GM21576 (cell line): ENCODE measurements at regions not wholly inside any gene's neighbourhood (a gene's known extent, or its start where the extent isn't known, plus 50 kb on each side); places are given as distances from the start of the nearest gene placed in this dataset.

Source experiments
- ATAC-seq: cut with Tn5 transposase; IDR thresholded peaks from one replicate; pipeline ENCODE4 v1.9.1; 2021; ENCODE audit warnings: mild to moderate bottlenecking, moderate library complexity; ENCODE audit not compliant: unreplicated experiment

DNA sequence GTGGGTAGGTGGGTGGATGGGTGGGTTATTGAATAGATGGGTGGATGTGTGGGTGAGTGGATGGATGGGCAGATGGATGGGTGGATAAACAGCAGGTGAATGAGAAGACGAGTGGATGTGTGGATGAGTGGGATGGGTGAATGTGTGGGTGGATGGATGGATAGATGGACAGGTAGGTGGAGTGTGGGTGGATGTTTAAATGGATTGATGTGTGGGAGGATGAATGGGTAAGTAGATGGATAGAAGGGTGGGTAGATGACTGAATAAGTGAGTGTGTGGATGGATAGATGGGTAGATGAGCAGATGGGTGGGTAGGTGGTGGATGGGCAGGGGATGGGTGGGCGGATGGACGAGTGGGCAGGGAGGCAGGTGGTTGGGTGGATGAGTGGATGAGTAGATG lies 397.6 kb upstream of the IRX4 start:
- no peak for ATAC-seq

GRCh38 chr5:2278825-2279456 lies 396.2 kb upstream of the IRX4 start:
- ATAC-seq, result no peak

- no peak for ATAC-seq
Observed at GRCh38 chr5:2277886-2278285, 395.2 kb upstream of the IRX4 start.

- no peak for ATAC-seq
Observed at GRCh38 chr5:2276101-2276500, 393.4 kb upstream of the IRX4 start.

DNA sequence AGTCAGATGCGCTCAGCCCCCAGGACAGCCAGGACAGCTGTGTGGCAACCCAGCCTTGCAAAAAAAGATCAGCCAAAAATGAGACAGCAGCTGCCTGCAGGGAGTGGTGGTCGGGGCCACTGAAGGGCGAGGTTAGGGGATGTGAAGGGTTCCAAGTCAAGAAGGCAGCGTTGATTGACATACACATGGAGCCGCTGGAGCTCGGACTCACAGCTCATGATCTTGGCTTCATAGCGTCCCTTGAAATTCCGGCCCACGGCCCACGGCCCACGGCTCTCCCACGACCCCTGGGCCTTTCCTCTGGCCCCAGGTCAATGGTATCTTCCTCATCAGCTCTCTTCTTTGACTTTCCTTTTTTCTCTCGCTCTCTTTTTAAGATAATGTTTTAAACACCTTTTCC lies 390.0 kb upstream of the IRX4 start:
- ATAC-seq, result no peak

- no peak for ATAC-seq
Observed at GRCh38 chr5:2272039-2272438, 389.3 kb upstream of the IRX4 start.

- no peak for ATAC-seq
Observed at GRCh38 chr5:2271316-2271715, 388.6 kb upstream of the IRX4 start.

DNA sequence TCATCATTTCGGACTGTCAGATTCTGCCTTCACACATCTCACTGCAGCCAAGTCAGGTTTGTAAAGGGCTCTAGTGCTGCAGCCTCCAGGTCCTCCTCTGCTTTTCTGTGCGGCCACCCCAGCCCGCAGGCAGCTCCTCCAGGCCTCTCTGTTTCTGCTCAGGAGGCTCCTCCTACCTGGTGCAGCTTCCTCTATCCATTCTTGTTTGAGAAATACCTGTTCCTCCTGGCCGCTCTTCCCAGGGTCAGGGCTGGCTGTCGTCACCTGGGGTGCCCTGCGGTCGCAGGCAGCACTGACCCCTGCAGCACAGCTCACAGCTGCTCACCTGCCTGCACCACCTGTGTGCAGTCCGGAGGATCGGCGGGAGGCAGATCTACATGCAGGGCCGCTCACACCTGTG lies 387.7 kb upstream of the IRX4 start:
- no peak for ATAC-seq

GRCh38 chr5:2269656-2270055 lies 386.9 kb upstream of the IRX4 start:
- no peak for ATAC-seq

- ATAC-seq, result no peak
Observed at GRCh38 chr5:2267991-2268390, 385.3 kb upstream of the IRX4 start.

DNA sequence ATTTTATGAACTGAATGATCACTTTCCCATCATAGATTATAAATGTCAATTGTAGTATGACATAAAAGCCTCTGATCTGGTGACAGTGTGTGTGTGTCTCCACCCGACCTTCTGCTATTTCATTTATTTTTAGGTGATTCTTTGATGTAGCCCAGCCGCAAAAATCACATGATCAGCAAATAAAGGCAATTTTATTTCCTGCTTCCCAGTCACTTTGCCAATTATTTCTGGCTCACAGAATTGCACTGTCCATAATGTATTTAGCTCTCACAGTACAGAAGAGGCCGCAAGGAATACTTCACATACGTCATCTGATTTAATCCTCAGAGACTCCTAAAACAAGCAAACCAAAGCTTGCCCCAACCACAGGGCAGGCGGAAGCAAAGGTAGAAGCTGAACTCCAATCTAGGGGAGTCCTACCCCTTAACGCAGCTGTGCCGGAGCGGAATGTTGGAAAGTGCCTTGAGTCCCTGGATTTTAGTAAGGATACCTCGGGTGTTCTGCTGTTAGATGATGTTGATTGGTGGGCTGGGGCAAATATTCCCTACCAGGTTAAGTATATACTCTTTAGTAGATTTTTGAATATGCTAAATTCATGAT lies 384.0 kb upstream of the IRX4 start:
- no peak for ATAC-seq

DNA sequence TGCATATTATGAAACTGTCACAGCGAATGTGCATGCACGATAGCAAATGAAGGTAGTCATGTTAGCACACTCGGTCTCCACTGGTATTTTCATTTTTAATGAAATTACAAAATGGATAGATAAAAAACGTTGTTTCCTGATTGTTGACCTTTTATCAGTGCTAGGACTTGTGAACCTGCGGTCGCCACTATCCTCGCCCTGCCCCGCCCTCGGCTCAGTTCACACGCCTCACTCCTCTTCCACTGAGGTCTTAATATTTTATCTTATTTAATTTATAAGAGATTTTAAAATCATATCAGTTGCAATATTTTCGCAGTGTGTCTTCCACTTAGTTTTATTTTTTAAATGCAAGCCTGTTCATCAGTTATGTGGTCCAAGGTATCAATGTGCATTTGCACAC lies 382.6 kb upstream of the IRX4 start:
- ATAC-seq, result no peak

DNA sequence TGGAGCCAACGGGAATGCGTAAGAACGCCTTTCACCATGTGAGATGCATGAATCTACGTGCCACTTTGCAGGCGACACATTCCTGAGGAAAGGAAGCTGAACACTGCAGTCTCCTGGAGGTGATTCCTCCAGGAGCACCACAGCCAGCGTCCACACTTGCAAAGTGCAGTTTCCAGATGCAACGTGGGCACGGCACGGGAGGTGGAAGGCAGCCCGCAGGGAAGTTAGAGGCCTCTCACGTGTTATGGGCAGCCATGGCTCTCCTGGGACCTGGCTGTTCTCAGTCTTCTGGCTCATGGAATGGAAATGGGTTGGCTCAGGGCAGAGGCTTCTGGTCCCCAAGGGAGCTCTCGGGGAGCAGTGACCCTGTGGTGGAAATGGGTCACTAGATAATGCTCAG lies 381.0 kb upstream of the IRX4 start:
- no peak for ATAC-seq

DNA sequence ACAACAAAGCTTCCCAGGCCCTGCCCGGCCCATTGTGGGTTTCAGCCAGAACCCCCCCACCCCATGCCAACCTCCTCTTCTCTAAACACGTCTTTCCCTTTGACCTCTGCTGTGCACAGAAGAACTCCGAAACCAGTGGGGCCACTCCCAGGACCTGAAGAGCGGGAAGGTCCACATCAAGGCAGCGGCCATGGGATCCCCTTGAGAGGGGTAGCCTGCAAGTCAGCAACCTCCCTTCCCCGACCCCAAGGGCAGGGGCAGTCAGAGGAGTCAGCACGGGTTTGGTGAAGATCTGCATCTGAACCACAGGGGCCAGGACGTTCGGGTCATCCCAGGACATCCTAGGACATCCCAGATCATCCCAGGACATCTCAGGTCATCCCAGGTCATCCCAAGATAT lies 379.9 kb upstream of the IRX4 start:
- ATAC-seq, result no peak

DNA sequence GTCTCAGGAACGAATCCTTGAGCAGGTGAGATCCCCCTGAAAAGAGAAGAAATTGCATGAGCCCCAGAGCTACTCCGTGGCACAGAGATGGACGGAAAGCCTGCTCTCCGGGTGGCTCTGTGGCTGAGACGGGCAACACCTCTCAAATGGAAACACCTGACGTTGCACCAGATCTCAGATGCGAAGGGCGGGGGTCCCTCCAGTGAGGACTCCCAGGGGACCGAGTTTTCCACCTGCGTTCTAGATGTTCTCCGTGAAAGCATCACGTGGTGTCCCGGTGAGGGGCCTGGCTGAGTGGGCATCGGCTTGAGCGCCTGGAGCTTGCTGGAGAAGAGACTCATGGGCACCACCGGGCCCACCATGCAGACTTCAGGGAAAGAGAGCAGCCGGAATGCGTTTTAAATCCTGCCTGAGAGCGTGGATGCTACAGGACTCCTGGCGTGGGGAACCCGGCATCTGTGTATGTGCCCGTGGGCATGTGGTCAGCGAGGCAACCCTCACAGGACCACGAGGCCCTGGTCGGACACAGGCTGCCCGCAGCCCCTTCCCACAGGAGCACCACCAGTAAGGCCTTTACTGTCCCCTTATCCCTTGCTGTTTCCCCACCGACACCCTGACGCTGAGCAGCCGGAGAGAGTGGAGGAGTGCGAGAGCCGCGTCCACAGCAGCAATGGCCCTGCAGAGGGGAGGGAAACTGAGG lies 378.4 kb upstream of the IRX4 start:
- ATAC-seq, result no peak

GRCh38 chr5:2260211-2261003 lies 377.7 kb upstream of the IRX4 start:
- ATAC-seq, result no peak

DNA sequence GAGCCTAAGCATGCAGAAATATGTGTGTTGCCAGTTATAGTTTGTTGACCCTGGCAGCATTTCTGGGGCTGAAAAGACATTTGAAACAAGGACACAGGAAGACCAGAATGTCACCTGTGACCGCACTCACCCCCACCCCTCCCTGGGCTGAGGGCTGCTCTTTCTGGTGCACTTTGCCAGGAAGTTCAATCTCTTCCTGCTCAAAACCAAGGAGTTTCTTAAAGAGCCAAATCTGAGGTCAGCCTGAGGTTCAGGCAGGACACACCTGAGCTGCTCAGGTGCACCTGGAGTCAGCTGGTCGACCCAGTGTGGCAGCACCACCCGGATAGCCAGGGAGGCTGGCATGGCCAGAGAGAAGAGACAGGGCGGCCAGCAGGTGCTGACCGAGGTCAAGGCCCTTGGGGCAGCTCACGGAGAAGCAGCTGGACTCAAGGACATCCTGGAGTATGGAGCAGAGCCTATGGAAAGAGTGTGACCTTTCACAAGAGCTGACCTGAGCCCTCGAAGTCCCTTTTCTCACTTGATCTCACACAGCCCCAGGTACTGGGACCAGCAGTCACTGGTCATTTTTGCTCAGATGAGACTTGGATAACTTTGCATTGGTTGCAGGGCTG lies 376.9 kb upstream of the IRX4 start:
- no peak for ATAC-seq

DNA sequence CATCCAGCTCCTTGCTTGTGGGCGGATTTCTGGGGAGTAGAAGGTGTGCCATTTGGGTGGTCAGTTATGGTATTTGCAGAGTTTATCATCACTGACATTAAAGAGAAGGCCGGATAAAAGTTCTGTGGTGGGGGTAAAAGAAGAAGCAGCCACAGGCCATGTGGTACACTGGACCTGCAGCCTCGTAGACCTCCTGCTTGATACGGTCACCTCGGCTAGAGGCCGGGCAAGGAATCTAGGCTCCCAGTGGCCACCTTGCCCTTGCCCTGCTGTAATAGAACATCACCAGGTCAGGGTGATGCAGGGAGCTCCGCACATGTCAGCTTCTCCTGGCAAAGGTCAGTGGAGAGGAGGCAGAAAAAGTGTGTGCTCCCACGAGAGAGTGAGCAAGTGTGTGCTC lies 376.1 kb upstream of the IRX4 start:
- no peak for ATAC-seq

DNA sequence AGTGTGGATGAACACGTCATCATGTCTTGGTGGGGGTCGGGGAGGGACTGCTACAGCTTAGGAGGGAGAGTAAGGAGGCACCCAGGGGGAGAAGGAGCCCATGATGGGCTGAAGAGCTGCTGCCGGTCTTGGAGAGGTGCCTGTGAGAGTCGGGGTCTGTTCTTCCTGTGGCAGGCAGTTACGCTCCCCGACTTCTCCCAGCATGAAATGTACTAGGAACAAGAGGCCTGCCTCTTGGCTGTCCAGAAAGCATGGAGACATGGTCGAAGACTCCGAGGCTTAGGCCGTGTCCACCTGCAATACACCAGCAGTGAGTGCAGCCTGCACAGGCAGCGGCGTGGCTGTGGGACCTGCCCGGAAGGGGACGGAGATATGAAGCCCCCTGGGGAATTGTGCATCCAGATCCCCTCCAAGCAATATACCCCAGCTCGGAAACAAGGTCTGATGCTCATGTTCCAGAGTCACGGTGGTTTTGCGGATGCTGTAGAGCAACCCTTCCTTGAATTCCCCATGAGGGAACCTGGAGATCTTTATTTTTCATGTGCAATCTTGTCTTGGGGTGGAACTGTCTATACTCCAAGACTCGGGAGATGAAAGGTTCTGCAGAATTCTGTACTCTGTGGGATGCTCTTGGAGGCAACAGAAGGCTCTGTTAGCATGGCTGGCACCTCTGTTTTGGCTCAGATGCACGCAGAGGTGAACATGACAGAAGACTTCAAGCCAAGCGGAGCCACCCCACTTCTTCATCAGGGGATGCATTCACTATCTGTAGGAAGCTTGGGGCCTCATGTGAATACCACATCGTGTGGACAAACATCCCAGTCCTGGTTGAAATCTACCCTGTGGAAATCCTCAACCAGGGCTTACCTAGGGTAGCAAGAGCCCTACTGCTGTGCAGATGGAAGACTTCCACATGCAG lies 374.9 kb upstream of the IRX4 start:
- ATAC-seq, result no peak

DNA sequence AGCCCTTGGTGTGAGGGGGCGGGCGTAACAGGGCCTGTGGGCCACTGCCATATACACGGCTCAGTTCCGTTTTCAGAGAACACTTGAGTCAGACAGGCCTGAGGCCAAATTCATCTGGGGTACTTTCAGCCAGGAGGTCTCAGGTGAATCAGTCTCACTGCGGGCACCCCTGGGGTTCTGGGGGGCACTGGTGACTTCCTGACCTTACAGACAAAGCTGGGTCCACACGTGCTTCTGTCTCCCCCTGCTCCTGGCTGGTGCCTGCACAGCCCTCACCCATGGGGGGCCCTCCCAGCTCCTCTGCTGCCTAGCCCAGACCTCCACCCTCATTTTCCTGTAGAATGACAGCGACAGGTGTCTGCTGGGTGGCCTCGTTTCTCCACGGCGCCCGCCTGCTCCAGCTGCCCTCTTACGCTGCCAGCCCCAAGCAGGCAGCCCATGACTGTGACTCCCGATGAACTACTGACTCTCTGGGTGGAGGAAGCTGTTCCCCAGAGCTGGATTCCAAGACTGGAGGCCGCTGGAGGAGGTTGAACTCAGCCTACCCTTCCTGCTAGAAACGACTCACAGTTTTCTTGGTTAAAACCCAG lies 374.1 kb upstream of the IRX4 start:
- no peak for ATAC-seq
